Hepatic stellate cell (primary cell): ENCODE measurements at regions not wholly inside any gene's neighbourhood (a gene's known extent, or its start where the extent isn't known, plus 50 kb on each side); places are given as distances from the start of the nearest gene placed in this dataset.

Experiments used
- DNase-seq: peaks from one replicate; pipeline ENCODE4 v3.0.0; 2011; ENCODE audit warnings: low spot score

GRCh38 chr1:38718031-38718430, 141.5 kb downstream of the RRAGC start:
- no peak for DNase-seq

GRCh38 chr1:38716229-38716628, 143.3 kb downstream of the RRAGC start:
- no peak for DNase-seq

- DNase-seq, result no peak
Measured at GRCh38 chr1:38715415-38715814, 144.2 kb downstream of the RRAGC start.

GRCh38 chr1:38712046-38712445, 147.5 kb downstream of the RRAGC start:
- no peak for DNase-seq

- DNase-seq, result no peak
Measured at GRCh38 chr1:38708701-38709258, 150.8 kb downstream of the RRAGC start.

GRCh38 chr1:38701088-38701487, 158.5 kb downstream of the RRAGC start:
- DNase-seq, result no peak

- no peak for DNase-seq
Measured at GRCh38 chr1:38700077-38700470, 159.5 kb downstream of the RRAGC start.

- no peak for DNase-seq
Measured at GRCh38 chr1:38699330-38700076, 160.1 kb downstream of the RRAGC start.

GRCh38 chr1:38697387-38697786, 162.2 kb downstream of the RRAGC start:
- DNase-seq, result no peak

- no peak for DNase-seq
Measured at GRCh38 chr1:38696371-38696770, 163.2 kb downstream of the RRAGC start.

GRCh38 chr1:38693759-38694158, 165.8 kb downstream of the RRAGC start:
- no peak for DNase-seq

- DNase-seq, result no peak
Measured at GRCh38 chr1:38693031-38693430, 166.5 kb downstream of the RRAGC start.

- DNase-seq, result no peak
Measured at GRCh38 chr1:38690790-38691449, 168.7 kb downstream of the RRAGC start.

GRCh38 chr1:38686927-38687255, 172.7 kb downstream of the RRAGC start:
- no peak for DNase-seq

GRCh38 chr1:38686167-38686926, 173.2 kb downstream of the RRAGC start:
- DNase-seq, result no peak

GRCh38 chr1:38685388-38685787, 174.2 kb downstream of the RRAGC start:
- DNase-seq, result no peak

GRCh38 chr1:38680801-38681510, 178.6 kb downstream of the RRAGC start:
- no peak for DNase-seq

GRCh38 chr1:38677756-38678155, 181.8 kb downstream of the RRAGC start:
- no peak for DNase-seq

- DNase-seq, result no peak
Measured at GRCh38 chr1:38677311-38677710, 182.3 kb downstream of the RRAGC start.

GRCh38 chr1:38672692-38673091, 186.9 kb downstream of the RRAGC start:
- no peak for DNase-seq

GRCh38 chr1:38671221-38671620, 188.4 kb downstream of the RRAGC start:
- no peak for DNase-seq

GRCh38 chr1:38670544-38671122, 188.9 kb downstream of the RRAGC start:
- DNase-seq, result no peak
